ENCODE measurements at regions not wholly inside any gene's neighbourhood (a gene's known extent, or its start where the extent isn't known, plus 50 kb on each side); places are given as distances from the start of the nearest gene placed in this dataset.

- ATAC-seq (ENCODE audit: low read depth) (no peak), DNase-seq (no peak)
- Mint-ChIP-seq H3K4me3 (no peak overlapping the region), H3K36me3 (ENCODE audit: low read depth) (no peaks in the 10 kb centered on the region), H3K27ac (no peak overlapping the region), H3K4me1 (no peaks in the 10 kb centered on the region), H3K27me3 (no peaks in the 10 kb centered on the region), H3K9me3 (no peaks in the 10 kb centered on the region)
- intact Hi-C loops (cut with micrococcal nuclease): no loop called here
- TF ChIP-seq CTCF (IDR thresholded peaks at IDR 0.05): no peak
- ChIA-PET CTCF (no interaction called here), POLR2A (no interaction called here)
These were observed 184.8 kb upstream of the SOX11 start for GRCh38 chr2:5507367-5507766.

GRCh38 chr2:5509362-5509761 lies 182.8 kb upstream of the SOX11 start:
- ATAC-seq (ENCODE audit: low read depth): no peak
- CTCF ChIA-PET: no interaction called here

GRCh38 chr2:5510082-5510481 lies 182.1 kb upstream of the SOX11 start:
- ATAC-seq (ENCODE audit: low read depth) (no peak), DNase-seq (no peak)
- no peaks in the 10 kb centered on the region for H3K9me3 Mint-ChIP-seq
- no peaks in the 10 kb centered on the region for H3K36me3 Mint-ChIP-seq (ENCODE audit: low read depth)
- no peak overlapping the region for H3K4me3 Mint-ChIP-seq
- H3K27me3 Mint-ChIP-seq: no peaks in the 10 kb centered on the region
- ChIA-PET CTCF (no interaction called here), POLR2A (no interaction called here)
- intact Hi-C loops (cut with micrococcal nuclease): no loop called here
- H3K4me1 Mint-ChIP-seq: no peaks in the 10 kb centered on the region
- no peak overlapping the region for H3K27ac Mint-ChIP-seq
- no peak for TF ChIP-seq CTCF (IDR thresholded peaks at IDR 0.05)

More at GRCh38 chr2:5509362-5509761, 182.8 kb upstream of the SOX11 start:
- Mint-ChIP-seq H3K9me3 (no peaks in the 10 kb centered on the region), H3K4me1 (no peaks in the 10 kb centered on the region), H3K4me3 (no peak overlapping the region), H3K27ac (no peak overlapping the region), H3K36me3 (ENCODE audit: low read depth) (no peaks in the 10 kb centered on the region), H3K27me3 (no peaks in the 10 kb centered on the region)
- no peak for DNase-seq
- intact Hi-C loops (cut with micrococcal nuclease): no loop called here
- POLR2A ChIA-PET: no interaction called here
- TF ChIP-seq CTCF (IDR thresholded peaks at IDR 0.05): no peak

GRCh38 chr2:5515693-5516092 lies 176.5 kb upstream of the SOX11 start:
- ChIA-PET CTCF (no interaction called here), POLR2A (no interaction called here)
- Mint-ChIP-seq H3K36me3 (ENCODE audit: low read depth) (no peaks in the 10 kb centered on the region), H3K27me3 (no peaks in the 10 kb centered on the region), H3K4me1 (no peaks in the 10 kb centered on the region), H3K4me3 (no peak overlapping the region), H3K9me3 (no peaks in the 10 kb centered on the region), H3K27ac (no peak overlapping the region)
- no peak for ATAC-seq (ENCODE audit: low read depth)
- DNase-seq: no peak
- no peak for TF ChIP-seq CTCF (IDR thresholded peaks at IDR 0.05)
- intact Hi-C loops (cut with micrococcal nuclease): no loop called here

GRCh38 chr2:5519286-5519685 lies 172.9 kb upstream of the SOX11 start:
- CTCF ChIA-PET: no interaction called here
- Mint-ChIP-seq H3K27me3 (no peaks in the 10 kb centered on the region), H3K9me3 (no peaks in the 10 kb centered on the region), H3K27ac (no peak overlapping the region), H3K4me1 (no peaks in the 10 kb centered on the region), H3K4me3 (no peak overlapping the region), H3K36me3 (ENCODE audit: low read depth) (no peaks in the 10 kb centered on the region)
- intact Hi-C loops (cut with micrococcal nuclease): no loop called here
- no peak for DNase-seq
- ATAC-seq (ENCODE audit: low read depth): no peak
- POLR2A ChIA-PET: no interaction called here
- no peak for TF ChIP-seq CTCF (IDR thresholded peaks at IDR 0.05)

All from activated B cell treated with CpG ODN at 0.5 μM for 24 hours (primary cell).